ENCODE measurements at regions not wholly inside any gene's neighbourhood (a gene's known extent, or its start where the extent isn't known, plus 50 kb on each side); places are given as distances from the start of the nearest gene placed in this dataset.

DNA sequence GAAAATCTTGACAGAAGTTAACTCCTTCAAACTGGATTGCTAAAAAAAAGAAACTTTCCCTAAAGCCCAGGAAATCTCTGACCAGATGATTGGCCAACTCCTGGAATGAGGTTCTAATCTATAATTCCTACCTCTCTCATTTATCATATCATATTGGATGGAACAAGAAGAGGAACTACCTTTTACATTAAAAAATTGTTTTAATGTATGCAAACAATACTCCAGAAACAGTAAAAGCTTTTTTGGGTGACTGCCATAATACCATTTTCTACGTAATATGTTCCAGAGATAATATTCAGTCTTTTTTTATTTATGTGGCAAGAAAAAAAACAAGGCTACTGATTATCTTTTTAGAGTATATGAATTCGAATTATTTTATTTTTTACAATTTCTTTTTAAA is 204.4 kb downstream of the TUSC7 start:
- no peaks in the 10 kb centered on the region for H3K27me3 ChIP-seq (ENCODE audit: control insufficient read depth, insufficient read depth, low read length, poor library complexity, severe bottlenecking)
- H3K4me3 Mint-ChIP-seq: no peak overlapping the region
- no peak overlapping the region for H3K27ac ChIP-seq (ENCODE audit: low read depth, low read length)
- no peaks in the 10 kb centered on the region for H3K4me1 Mint-ChIP-seq
- no peaks in the 10 kb centered on the region for H3K36me3 ChIP-seq (ENCODE audit: control insufficient read depth, insufficient read depth, low read length)
- H3K9me3 Mint-ChIP-seq: no peaks in the 10 kb centered on the region
- H3K36me3 Mint-ChIP-seq (ENCODE audit: low read depth): no peaks in the 10 kb centered on the region
- no peak overlapping the region for H3K27ac Mint-ChIP-seq
- no peaks in the 10 kb centered on the region for H3K27me3 Mint-ChIP-seq (ENCODE audit: insufficient read depth)
- no peaks in the 10 kb centered on the region for H3K9me3 ChIP-seq (ENCODE audit: control insufficient read depth, low read length)
- TF ChIP-seq, protein P1, sequence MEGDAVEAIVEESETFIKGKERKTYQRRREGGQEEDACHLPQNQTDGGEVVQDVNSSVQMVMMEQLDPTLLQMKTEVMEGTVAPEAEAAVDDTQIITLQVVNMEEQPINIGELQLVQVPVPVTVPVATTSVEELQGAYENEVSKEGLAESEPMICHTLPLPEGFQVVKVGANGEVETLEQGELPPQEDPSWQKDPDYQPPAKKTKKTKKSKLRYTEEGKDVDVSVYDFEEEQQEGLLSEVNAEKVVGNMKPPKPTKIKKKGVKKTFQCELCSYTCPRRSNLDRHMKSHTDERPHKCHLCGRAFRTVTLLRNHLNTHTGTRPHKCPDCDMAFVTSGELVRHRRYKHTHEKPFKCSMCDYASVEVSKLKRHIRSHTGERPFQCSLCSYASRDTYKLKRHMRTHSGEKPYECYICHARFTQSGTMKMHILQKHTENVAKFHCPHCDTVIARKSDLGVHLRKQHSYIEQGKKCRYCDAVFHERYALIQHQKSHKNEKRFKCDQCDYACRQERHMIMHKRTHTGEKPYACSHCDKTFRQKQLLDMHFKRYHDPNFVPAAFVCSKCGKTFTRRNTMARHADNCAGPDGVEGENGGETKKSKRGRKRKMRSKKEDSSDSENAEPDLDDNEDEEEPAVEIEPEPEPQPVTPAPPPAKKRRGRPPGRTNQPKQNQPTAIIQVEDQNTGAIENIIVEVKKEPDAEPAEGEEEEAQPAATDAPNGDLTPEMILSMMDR (conservative IDR thresholded peaks at IDR 0.05): no peak
- no peak overlapping the region for H3K9ac ChIP-seq (ENCODE audit: extremely low read depth, low read length, poor library complexity, severe bottlenecking)
- DNase-seq: no peak
- 94% methylated on average over 2 of the region's 2 CpGs; no CpG with 5 or more reads in 1 of the 2 experiments for WGBS, 2 experiments (ENCODE audit: insufficient coverage in 1 of 2, insufficient read length in 1 of 2)
- H3K4me1 ChIP-seq (ENCODE audit: control insufficient read depth, insufficient read depth, low read length): no peaks in the 10 kb centered on the region
- H3K4me3 ChIP-seq (ENCODE audit: low read length): no peak overlapping the region

DNA sequence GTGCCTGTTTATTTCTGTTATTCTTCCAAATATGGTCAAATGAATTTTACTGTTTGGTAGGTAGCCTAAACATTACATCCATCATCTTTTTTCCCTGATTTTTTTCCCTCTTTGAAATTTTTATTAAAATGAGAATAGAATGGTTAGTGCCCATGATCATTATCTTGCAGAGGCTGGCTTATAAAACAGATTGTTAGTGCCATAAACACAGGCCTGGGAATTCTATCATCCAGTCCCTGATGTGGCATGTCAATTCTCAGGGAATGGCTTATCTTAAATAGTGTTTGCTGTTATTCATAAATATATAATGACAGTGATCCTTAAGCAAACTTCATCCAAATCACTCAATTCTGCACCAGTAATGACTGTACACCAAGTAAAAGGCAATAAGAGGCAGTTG is 207.3 kb downstream of the TUSC7 start:
- no peak overlapping the region for H3K27ac ChIP-seq (ENCODE audit: low read depth, low read length)
- H3K9me3 ChIP-seq (ENCODE audit: control insufficient read depth, low read length): no peaks in the 10 kb centered on the region
- TF ChIP-seq, protein P1 (conservative IDR thresholded peaks at IDR 0.05): no peak
- Mint-ChIP-seq H3K4me3 (no peak overlapping the region), H3K9me3 (no peaks in the 10 kb centered on the region), H3K27me3 (ENCODE audit: insufficient read depth) (no peaks in the 10 kb centered on the region), H3K36me3 (ENCODE audit: low read depth) (no peaks in the 10 kb centered on the region), H3K27ac (no peak overlapping the region), H3K4me1 (no peaks in the 10 kb centered on the region)
- H3K9ac ChIP-seq (ENCODE audit: extremely low read depth, low read length, poor library complexity, severe bottlenecking): no peak overlapping the region
- no peak for DNase-seq
- H3K27me3 ChIP-seq (ENCODE audit: control insufficient read depth, insufficient read depth, low read length, poor library complexity, severe bottlenecking): no peaks in the 10 kb centered on the region
- no peaks in the 10 kb centered on the region for H3K36me3 ChIP-seq (ENCODE audit: control insufficient read depth, insufficient read depth, low read length)
- no peaks in the 10 kb centered on the region for H3K4me1 ChIP-seq (ENCODE audit: control insufficient read depth, insufficient read depth, low read length)
- H3K4me3 ChIP-seq (ENCODE audit: low read length): no peak overlapping the region

DNA sequence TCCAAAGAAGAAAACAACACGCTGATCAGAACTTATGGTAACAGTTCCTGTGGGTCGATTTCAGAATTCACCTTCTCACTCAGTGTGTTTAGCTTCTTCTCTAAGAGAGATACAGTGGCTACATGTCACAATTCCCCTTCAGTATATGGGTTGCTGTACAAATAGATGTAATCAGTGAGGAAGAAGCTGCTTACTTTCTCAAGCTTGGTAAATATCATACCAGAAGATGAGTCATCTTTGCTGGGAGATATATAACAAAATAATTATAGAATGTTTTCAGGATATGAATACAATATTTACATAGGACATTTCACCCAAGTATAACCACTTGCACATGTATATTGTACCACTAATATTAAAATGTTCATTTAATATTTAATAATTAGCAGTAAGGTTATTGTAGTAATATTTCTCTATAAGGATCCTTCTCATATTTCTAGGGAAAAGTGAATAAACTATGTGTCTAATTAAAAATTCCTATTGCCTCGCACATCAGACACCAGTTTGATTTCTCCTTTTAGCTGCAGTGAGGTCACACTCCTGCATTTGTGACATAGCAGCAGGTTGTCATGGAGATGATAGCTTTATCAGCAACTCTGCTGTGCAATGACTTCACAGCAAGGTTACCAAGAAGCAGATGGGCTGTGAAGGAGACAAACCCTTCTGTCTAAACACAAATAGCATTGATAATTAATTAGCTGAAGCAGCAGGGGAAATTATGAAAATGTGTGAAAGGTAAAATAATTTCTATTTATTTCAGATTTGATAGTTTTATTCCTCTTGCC is 211.4 kb downstream of the TUSC7 start:
- no peak for DNase-seq
- Histone ChIP-seq H3K4me1 (ENCODE audit: control insufficient read depth, insufficient read depth, low read length) (no peaks in the 10 kb centered on the region), H3K27ac (ENCODE audit: low read depth, low read length) (no peak overlapping the region), H3K9me3 (ENCODE audit: control insufficient read depth, low read length) (no peaks in the 10 kb centered on the region), H3K9ac (ENCODE audit: extremely low read depth, low read length, poor library complexity, severe bottlenecking) (no peak overlapping the region), H3K4me3 (ENCODE audit: low read length) (no peak overlapping the region), H3K36me3 (ENCODE audit: control insufficient read depth, insufficient read depth, low read length) (no peaks in the 10 kb centered on the region), H3K27me3 (ENCODE audit: control insufficient read depth, insufficient read depth, low read length, poor library complexity, severe bottlenecking) (no peaks in the 10 kb centered on the region)
- peaks cover 2% of the 10 kb centered on the region for H3K27me3 Mint-ChIP-seq (ENCODE audit: insufficient read depth)
- H3K4me3 Mint-ChIP-seq: no peak overlapping the region
- no peaks in the 10 kb centered on the region for H3K4me1 Mint-ChIP-seq
- 84 to 100% methylated on average over 2 to 3 of the region's 3 CpGs for WGBS, 2 experiments (ENCODE audit: insufficient coverage in 1 of 2, insufficient read length in 1 of 2)
- H3K36me3 Mint-ChIP-seq (ENCODE audit: low read depth): no peaks in the 10 kb centered on the region
- H3K27ac Mint-ChIP-seq: no peak overlapping the region
- TF ChIP-seq, protein P1 (conservative IDR thresholded peaks at IDR 0.05): no peak
- H3K9me3 Mint-ChIP-seq: peaks cover 24% of the 10 kb centered on the region

All from endodermal cell (in vitro differentiated cells).